HepG2 (cell line): ENCODE measurements at regions not wholly inside any gene's neighbourhood (a gene's known extent, or its start where the extent isn't known, plus 50 kb on each side); places are given as distances from the start of the nearest gene placed in this dataset.

Experiments
- ATAC-seq: fragments of 200-7000 bp; cut with Tn5 transposase; 3 replicates; pipeline ENCODE4 v1.9.1; 2020; ENCODE audit warnings: mild to moderate bottlenecking, moderate library complexity
- BruUV-seq: library from RNA; stranded (reverse); fragments of 400-500 nt; replicated peaks from 2 replicates; lab custom pipeline; 2021; lab: Mats Ljungman, UMichigan
- CTCF ChIA-PET: fragments of 300-600 bp; formaldehyde crosslinking; extraction: SDS; loops from one replicate; lab custom pipeline; 2021; ENCODE audit warnings: low total read pairs, inconsistent platforms, low intra/inter-chr PET ratio; lab: Yijun Ruan, JAX
- POLR2A ChIA-PET: fragments of 350-600 bp; sonication (Branson Sonifier 250); formaldehyde crosslinking; loops from one replicate; lab custom pipeline; 2020; ENCODE audit warnings: antibody characterized with exemption, inconsistent platforms; lab: Yijun Ruan, JAX
- DNase-seq: peaks from one replicate; pipeline ENCODE4 v3.0.0-alpha.2; 2015; ENCODE audit warnings: low spot score
- FAIRE-seq: peaks from 3 replicates; lab custom pipeline; 2011; peaks lifted over from hg19 to GRCh38; lab: Jason Lieb, UNC
- H2AFZ ChIP-seq: one replicate; pipeline ENCODE4 v1.6.1; 2011; ENCODE audit warnings: low read length, inconsistent platforms
- H3K27ac ChIP-seq: fragments of 300-600 bp; 3 replicates; pipeline ENCODE4 v1.8.0; 2011; ENCODE audit warnings: mixed run types, mild to moderate bottlenecking, mixed read lengths, low read length, inconsistent platforms; ENCODE audit not compliant: insufficient read depth; ENCODE audit errors: extremely low read length
- H3K27me3 ChIP-seq, 2 experiments: fragments of 200-600 bp in 1 of 2; 2 replicates in 1 of 2; 3 replicates in 1 of 2; pipeline versions ENCODE4 v1.6.0 to v1.8.0; 2011; ENCODE audit warnings: low read length in 2 of 2, mild to moderate bottlenecking in 2 of 2, moderate library complexity in 2 of 2, inconsistent platforms in 1 of 2; ENCODE audit not compliant: insufficient read depth in 2 of 2, control insufficient read depth in 1 of 2
- H3K36me3 ChIP-seq, 2 experiments: fragments of 200-600 bp in 1 of 2; replicated peaks in 1 of 2; 2 replicates in 1 of 2; 3 replicates in 1 of 2; pipeline versions ENCODE4 v1.5.1 to v1.8.0; 2011; ENCODE audit warnings: low read length in 2 of 2, inconsistent platforms in 1 of 2; ENCODE audit not compliant: insufficient read depth in 2 of 2, control insufficient read depth in 1 of 2
- H3K4me1 ChIP-seq: 2 replicates; pipeline ENCODE4 v1.5.1; 2012; ENCODE audit warnings: low read length, inconsistent platforms; ENCODE audit not compliant: insufficient read depth
- H3K4me2 ChIP-seq: 2 replicates; pipeline ENCODE4 v1.6.0; 2011; ENCODE audit warnings: low read depth, low read length, inconsistent platforms
- H3K4me3 ChIP-seq, 3 experiments: fragments of 200-600 bp in 1 of 3; sonication (generic), shearing (Covaris generic) in 1 of 3; replicated peaks in 1 of 3; 2 replicates each; pipeline ENCODE4 v1.5.1; 2011 to 2016; ENCODE audit warnings: low read length in 3 of 3, inconsistent platforms in 2 of 3, low read depth in 2 of 3, mild to moderate bottlenecking in 2 of 3, control low read depth in 1 of 3, mixed read lengths in 1 of 3; ENCODE audit not compliant: insufficient read depth in 1 of 3
- H3K79me2 ChIP-seq: one replicate; pipeline ENCODE4 v1.6.1; 2011; ENCODE audit warnings: low read length, inconsistent platforms; ENCODE audit not compliant: insufficient read depth
- H3K9ac ChIP-seq: 2 replicates; pipeline ENCODE4 v1.6.0; 2011; ENCODE audit warnings: mild to moderate bottlenecking, low read depth, low read length, inconsistent platforms; ENCODE audit not compliant: insufficient read depth
- H3K9me3 ChIP-seq: 2 replicates; pipeline ENCODE4 v1.5.1; 2012; ENCODE audit warnings: mild to moderate bottlenecking, low read length
- H4K20me1 ChIP-seq: 2 replicates; pipeline ENCODE4 v1.6.0; 2011; ENCODE audit warnings: inconsistent platforms, mild to moderate bottlenecking, low read length, moderate library complexity; ENCODE audit not compliant: insufficient read depth
- HNF4A ChIP-seq: sonication (generic); formaldehyde crosslinking; IDR thresholded peaks from 2 replicates; pipeline ENCODE4 v1.4.0; 2020; ENCODE audit warnings: missing genetic modification reagents
- KLF9 ChIP-seq: IDR thresholded peaks from 2 replicates; pipeline ENCODE4 v1.6.1; 2016; ENCODE audit warnings: low read depth
- ZKSCAN1 ChIP-seq: fragments of 150-350 bp; IDR thresholded peaks from 2 replicates; pipeline ENCODE4 v1.6.1; 2014; ENCODE audit warnings: low read length
- ZNF292 ChIP-seq: sonication (generic); formaldehyde crosslinking; IDR thresholded peaks from 2 replicates; pipeline ENCODE4 v1.8.1; 2022; ENCODE audit warnings: mild to moderate bottlenecking, low read depth, missing genetic modification reagents, borderline replicate concordance
- ZNF543 ChIP-seq: sonication (generic); formaldehyde crosslinking; IDR thresholded peaks from 2 replicates; pipeline ENCODE4 v1.4.0; 2020; ENCODE audit warnings: mild to moderate bottlenecking, missing genetic modification reagents
- ZNF546 ChIP-seq: sonication (generic); formaldehyde crosslinking; conservative IDR thresholded peaks from 2 replicates; pipeline ENCODE4 v1.8.1; 2023; ENCODE audit warnings: mild to moderate bottlenecking, missing genetic modification reagents
- ZNF552 ChIP-seq: sonication (generic); formaldehyde crosslinking; IDR thresholded peaks from 2 replicates; pipeline ENCODE4 v1.9.0; 2022; ENCODE audit warnings: missing genetic modification reagents, mild to moderate bottlenecking, borderline replicate concordance
- ZNF761 ChIP-seq: sonication (generic); formaldehyde crosslinking; conservative IDR thresholded peaks from 2 replicates; pipeline ENCODE4 v1.4.0; 2020; ENCODE audit warnings: mild to moderate bottlenecking, missing genetic modification reagents
- WGBS: methylation state at CpG from one replicate; pipeline ENCODE4 v1.1.6; 2017; ENCODE audit warnings: low lambda C conversion rate; 5-methylcytosine and 5-hydroxymethylcytosine counted together
- in situ Hi-C: cut with HindIII; loops from 2 replicates; pipeline ENCODE4 v1.10.0; 2017; ENCODE audit warnings: low pct_unique_long_range_greater_than_20kb; ENCODE audit not compliant: extremely low pct_ligation_motif_present
- intact Hi-C: fragments of 100-400 bp; cut with micrococcal nuclease; formaldehyde crosslinking; loops from one replicate; pipeline ENCODE4 v1.10.0; 2022; ENCODE audit not compliant: unreplicated experiment
- TF ChIP-seq, protein P1 (sequence below): sonication (generic); formaldehyde crosslinking; IDR thresholded peaks from 2 replicates; pipeline ENCODE4 v1.4.0; 2020; ENCODE audit warnings: missing genetic modification reagents
- TF ChIP-seq, protein P2 (sequence below): sonication (generic); formaldehyde crosslinking; IDR thresholded peaks from 2 replicates; pipeline ENCODE4 v1.4.0; 2020; ENCODE audit warnings: mild to moderate bottlenecking, missing genetic modification reagents
- TF ChIP-seq, protein P3 (sequence below): sonication (generic); formaldehyde crosslinking; IDR thresholded peaks from 2 replicates; pipeline ENCODE4 v1.4.0; 2020; ENCODE audit warnings: mild to moderate bottlenecking, missing genetic modification reagents
- TF ChIP-seq, protein P4 (sequence below): IDR thresholded peaks from 2 replicates; pipeline ENCODE4 v1.6.1; 2016; ENCODE audit warnings: mild to moderate bottlenecking
- TF ChIP-seq, protein P5 (sequence below): sonication (generic); formaldehyde crosslinking; IDR thresholded peaks from 2 replicates; pipeline ENCODE4 v1.4.0; 2020; ENCODE audit warnings: missing genetic modification reagents, mild to moderate bottlenecking, borderline replicate concordance

DNA sequence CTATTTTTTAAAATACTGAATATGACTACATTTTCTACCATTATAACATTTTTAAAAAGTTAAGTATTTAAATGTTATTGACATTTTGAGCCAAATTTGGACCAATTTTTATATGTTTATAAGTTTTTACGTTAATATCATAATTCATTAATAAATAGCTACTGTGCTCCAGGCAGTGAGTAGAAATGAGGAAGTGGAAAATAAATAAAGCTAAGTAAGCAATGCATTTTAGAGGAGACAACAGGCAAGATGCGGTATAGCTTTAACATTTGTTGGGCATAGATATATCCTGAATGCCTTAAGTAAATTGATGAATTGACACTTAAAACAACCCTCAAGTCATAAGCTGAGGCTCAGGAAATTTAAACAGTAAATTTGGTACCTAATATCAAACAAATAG is 474.8 kb downstream of the PCDH10 start (continued):
- TF ChIP-seq, protein P1, sequence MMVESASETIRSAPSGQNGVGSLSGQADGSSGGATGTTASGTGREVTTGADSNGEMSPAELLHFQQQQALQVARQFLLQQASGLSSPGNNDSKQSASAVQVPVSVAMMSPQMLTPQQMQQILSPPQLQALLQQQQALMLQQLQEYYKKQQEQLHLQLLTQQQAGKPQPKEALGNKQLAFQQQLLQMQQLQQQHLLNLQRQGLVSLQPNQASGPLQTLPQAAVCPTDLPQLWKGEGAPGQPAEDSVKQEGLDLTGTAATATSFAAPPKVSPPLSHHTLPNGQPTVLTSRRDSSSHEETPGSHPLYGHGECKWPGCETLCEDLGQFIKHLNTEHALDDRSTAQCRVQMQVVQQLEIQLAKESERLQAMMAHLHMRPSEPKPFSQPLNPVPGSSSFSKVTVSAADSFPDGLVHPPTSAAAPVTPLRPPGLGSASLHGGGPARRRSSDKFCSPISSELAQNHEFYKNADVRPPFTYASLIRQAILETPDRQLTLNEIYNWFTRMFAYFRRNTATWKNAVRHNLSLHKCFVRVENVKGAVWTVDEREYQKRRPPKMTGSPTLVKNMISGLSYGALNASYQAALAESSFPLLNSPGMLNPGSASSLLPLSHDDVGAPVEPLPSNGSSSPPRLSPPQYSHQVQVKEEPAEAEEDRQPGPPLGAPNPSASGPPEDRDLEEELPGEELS, result no peak
- TF ChIP-seq ZNF546 (CRISPR knock-in tag), result no peak
- TF ChIP-seq KLF9 (CRISPR knock-in tag), result no peak

DNA sequence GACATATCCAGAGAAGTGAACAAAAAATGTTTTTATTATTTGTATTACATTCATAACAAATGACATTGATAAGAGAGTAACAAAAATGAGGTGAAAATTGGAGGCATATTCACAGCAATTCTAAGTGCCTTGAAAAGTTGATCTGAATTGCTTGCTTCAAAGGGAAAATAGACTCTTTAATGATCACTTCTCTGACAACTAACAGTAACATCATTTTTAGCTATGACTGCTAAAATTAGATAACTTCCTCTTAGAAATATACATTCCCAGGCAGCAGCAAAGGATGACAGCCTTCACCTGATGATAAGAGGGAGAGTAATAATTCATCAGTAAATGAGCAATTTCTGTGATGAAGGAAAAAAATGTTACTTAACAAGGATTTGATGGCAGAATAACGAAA is 472.5 kb downstream of the PCDH10 start:
- no peak overlapping the region for H2AFZ ChIP-seq
- H3K27ac ChIP-seq, result no peak overlapping the region
- intact Hi-C loops (no loop called here), in situ Hi-C loops (no loop called here)
- no peaks in the 10 kb centered on the region for H3K36me3 ChIP-seq
- FAIRE-seq, result no peak
- no peak overlapping the region for H3K4me3 ChIP-seq
- no peak for ATAC-seq
- WGBS, result 0% methylated on average over 1 of the region's 1 CpG
- no peaks in the 10 kb centered on the region for H3K27me3 ChIP-seq
- CTCF ChIA-PET, result no interaction called here
- H3K9me3 ChIP-seq, result no peaks in the 10 kb centered on the region
- H3K9ac ChIP-seq, result no peak overlapping the region
- POLR2A ChIA-PET, result no interaction called here
- no peak overlapping the region for H3K4me2 ChIP-seq
- no TSS peak for BruUV-seq
- no peaks in the 10 kb centered on the region for H3K79me2 ChIP-seq
- no peaks in the 10 kb centered on the region for H3K4me1 ChIP-seq
- DNase-seq, result no peak
- H4K20me1 ChIP-seq, result no peaks in the 10 kb centered on the region
- TF ChIP-seq, protein P2, sequence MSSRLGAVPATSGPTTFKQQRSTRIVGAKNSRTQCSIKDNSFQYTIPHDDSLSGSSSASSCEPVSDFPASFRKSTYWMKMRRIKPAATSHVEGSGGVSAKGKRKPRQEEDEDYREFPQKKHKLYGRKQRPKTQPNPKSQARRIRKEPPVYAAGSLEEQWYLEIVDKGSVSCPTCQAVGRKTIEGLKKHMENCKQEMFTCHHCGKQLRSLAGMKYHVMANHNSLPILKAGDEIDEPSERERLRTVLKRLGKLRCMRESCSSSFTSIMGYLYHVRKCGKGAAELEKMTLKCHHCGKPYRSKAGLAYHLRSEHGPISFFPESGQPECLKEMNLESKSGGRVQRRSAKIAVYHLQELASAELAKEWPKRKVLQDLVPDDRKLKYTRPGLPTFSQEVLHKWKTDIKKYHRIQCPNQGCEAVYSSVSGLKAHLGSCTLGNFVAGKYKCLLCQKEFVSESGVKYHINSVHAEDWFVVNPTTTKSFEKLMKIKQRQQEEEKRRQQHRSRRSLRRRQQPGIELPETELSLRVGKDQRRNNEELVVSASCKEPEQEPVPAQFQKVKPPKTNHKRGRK, result no peak
- TF ChIP-seq, protein P3, sequence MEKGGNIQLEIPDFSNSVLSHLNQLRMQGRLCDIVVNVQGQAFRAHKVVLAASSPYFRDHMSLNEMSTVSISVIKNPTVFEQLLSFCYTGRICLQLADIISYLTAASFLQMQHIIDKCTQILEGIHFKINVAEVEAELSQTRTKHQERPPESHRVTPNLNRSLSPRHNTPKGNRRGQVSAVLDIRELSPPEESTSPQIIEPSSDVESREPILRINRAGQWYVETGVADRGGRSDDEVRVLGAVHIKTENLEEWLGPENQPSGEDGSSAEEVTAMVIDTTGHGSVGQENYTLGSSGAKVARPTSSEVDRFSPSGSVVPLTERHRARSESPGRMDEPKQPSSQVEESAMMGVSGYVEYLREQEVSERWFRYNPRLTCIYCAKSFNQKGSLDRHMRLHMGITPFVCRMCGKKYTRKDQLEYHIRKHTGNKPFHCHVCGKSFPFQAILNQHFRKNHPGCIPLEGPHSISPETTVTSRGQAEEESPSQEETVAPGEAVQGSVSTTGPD, result no peak
- TF ChIP-seq, protein P4, sequence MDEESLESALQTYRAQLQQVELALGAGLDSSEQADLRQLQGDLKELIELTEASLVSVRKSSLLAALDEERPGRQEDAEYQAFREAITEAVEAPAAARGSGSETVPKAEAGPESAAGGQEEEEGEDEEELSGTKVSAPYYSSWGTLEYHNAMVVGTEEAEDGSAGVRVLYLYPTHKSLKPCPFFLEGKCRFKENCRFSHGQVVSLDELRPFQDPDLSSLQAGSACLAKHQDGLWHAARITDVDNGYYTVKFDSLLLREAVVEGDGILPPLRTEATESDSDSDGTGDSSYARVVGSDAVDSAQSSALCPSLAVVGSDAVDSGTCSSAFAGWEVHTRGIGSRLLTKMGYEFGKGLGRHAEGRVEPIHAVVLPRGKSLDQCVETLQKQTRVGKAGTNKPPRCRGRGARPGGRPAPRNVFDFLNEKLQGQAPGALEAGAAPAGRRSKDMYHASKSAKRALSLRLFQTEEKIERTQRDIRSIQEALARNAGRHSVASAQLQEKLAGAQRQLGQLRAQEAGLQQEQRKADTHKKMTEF (CRISPR knock-in tag), result no peak
- no peak for TF ChIP-seq ZNF552 (CRISPR knock-in tag)
- no peak for TF ChIP-seq ZNF292 (CRISPR knock-in tag)
- TF ChIP-seq, protein P5, sequence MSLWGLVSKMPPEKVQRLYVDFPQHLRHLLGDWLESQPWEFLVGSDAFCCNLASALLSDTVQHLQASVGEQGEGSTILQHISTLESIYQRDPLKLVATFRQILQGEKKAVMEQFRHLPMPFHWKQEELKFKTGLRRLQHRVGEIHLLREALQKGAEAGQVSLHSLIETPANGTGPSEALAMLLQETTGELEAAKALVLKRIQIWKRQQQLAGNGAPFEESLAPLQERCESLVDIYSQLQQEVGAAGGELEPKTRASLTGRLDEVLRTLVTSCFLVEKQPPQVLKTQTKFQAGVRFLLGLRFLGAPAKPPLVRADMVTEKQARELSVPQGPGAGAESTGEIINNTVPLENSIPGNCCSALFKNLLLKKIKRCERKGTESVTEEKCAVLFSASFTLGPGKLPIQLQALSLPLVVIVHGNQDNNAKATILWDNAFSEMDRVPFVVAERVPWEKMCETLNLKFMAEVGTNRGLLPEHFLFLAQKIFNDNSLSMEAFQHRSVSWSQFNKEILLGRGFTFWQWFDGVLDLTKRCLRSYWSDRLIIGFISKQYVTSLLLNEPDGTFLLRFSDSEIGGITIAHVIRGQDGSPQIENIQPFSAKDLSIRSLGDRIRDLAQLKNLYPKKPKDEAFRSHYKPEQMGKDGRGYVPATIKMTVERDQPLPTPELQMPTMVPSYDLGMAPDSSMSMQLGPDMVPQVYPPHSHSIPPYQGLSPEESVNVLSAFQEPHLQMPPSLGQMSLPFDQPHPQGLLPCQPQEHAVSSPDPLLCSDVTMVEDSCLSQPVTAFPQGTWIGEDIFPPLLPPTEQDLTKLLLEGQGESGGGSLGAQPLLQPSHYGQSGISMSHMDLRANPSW (CRISPR knock-in tag), result no peak
- no peak for TF ChIP-seq ZKSCAN1
- TF ChIP-seq ZNF761, result no peak
- TF ChIP-seq ZNF543 (CRISPR knock-in tag), result no peak
- TF ChIP-seq HNF4A (CRISPR knock-in tag), result no peak
